Osteoblast (primary cell): ENCODE measurements at regions not wholly inside any gene's neighbourhood (a gene's known extent, or its start where the extent isn't known, plus 50 kb on each side); places are given as distances from the start of the nearest gene placed in this dataset.
"Not testable (repeated sequence)": the region's sequence is repeated elsewhere in the genome, so short reads cannot be mapped to it uniquely, and the experiment has no call there.

Experiments used
- DNase-seq: peaks from one replicate; pipeline ENCODE4 v3.0.0; 2011; ENCODE audit warnings: low spot score, mixed read lengths; ENCODE audit not compliant: insufficient read length; ENCODE audit errors: missing footprints
- H2AFZ ChIP-seq: 2 replicates; pipeline ENCODE4 v1.6.0; 2011; ENCODE audit warnings: mild to moderate bottlenecking, low read length
- H3K27ac ChIP-seq: 2 replicates; pipeline ENCODE4 v1.5.1; 2011; ENCODE audit warnings: mild to moderate bottlenecking, low read depth, low read length, moderate library complexity
- H3K27me3 ChIP-seq: 2 replicates; pipeline ENCODE4 v1.6.0; 2012; ENCODE audit warnings: mild to moderate bottlenecking, control low read depth, inconsistent platforms, low read length, moderate library complexity; ENCODE audit not compliant: insufficient read depth
- H3K36me3 ChIP-seq: 2 replicates; pipeline ENCODE4 v1.5.1; 2011; ENCODE audit warnings: mild to moderate bottlenecking, low read length, control low read depth, moderate library complexity; ENCODE audit not compliant: insufficient read depth
- H3K4me1 ChIP-seq: 2 replicates; pipeline ENCODE4 v1.5.1; 2011; ENCODE audit warnings: mild to moderate bottlenecking, low read length, control low read depth, moderate library complexity; ENCODE audit not compliant: insufficient read depth
- H3K4me2 ChIP-seq: 2 replicates; pipeline ENCODE4 v1.6.0; 2011; ENCODE audit warnings: mild to moderate bottlenecking, low read length; ENCODE audit not compliant: insufficient read depth
- H3K4me3 ChIP-seq: fragments of 200-600 bp; sonication (generic); 3 replicates; pipeline ENCODE4 v1.5.1; 2012; ENCODE audit warnings: mild to moderate bottlenecking, low read length, inconsistent platforms; ENCODE audit not compliant: insufficient read depth
- H3K79me2 ChIP-seq: 2 replicates; pipeline ENCODE4 v1.6.0; 2012; ENCODE audit warnings: mild to moderate bottlenecking, low read length, control low read depth, inconsistent platforms; ENCODE audit not compliant: insufficient read depth
- H3K9me3 ChIP-seq: 2 replicates; pipeline ENCODE4 v1.5.1; 2011; ENCODE audit warnings: low read depth, low read length, control low read depth
- H4K20me1 ChIP-seq: 2 replicates; pipeline ENCODE4 v1.6.0; 2012; ENCODE audit warnings: mild to moderate bottlenecking, low read length, control low read depth; ENCODE audit not compliant: insufficient read depth
- CTCF ChIP-seq: IDR thresholded peaks from 2 replicates; pipeline ENCODE4 v1.5.1; 2011; ENCODE audit warnings: mild to moderate bottlenecking, low read depth, low read length, moderate library complexity; ENCODE audit errors: extremely low read depth

- H3K79me2 ChIP-seq, DNase-seq, H3K4me1 ChIP-seq, H3K4me2 ChIP-seq, H3K27ac ChIP-seq, H2AFZ ChIP-seq, H4K20me1 ChIP-seq, H3K27me3 ChIP-seq, H3K9me3 ChIP-seq, H3K36me3 ChIP-seq, H3K4me3 ChIP-seq: not testable (repeated sequence)
Observed at GRCh38 chr1:144516172-144516571, 54.7 kb upstream of the NBPF15 start.

- H3K36me3 ChIP-seq, H3K4me3 ChIP-seq, H3K27me3 ChIP-seq, H3K4me1 ChIP-seq, H2AFZ ChIP-seq, H3K9me3 ChIP-seq, DNase-seq, H3K4me2 ChIP-seq, H4K20me1 ChIP-seq, H3K79me2 ChIP-seq, H3K27ac ChIP-seq: not testable (repeated sequence)
Observed at GRCh38 chr1:144516906-144517305, 55.4 kb upstream of the NBPF15 start.

GRCh38 chr1:144518439-144518838 lies 57.0 kb upstream of the NBPF15 start:
- H3K4me3 ChIP-seq, H2AFZ ChIP-seq, H3K36me3 ChIP-seq, H3K9me3 ChIP-seq, H3K4me2 ChIP-seq, H4K20me1 ChIP-seq, H3K79me2 ChIP-seq, DNase-seq, H3K4me1 ChIP-seq, H3K27me3 ChIP-seq, H3K27ac ChIP-seq: not testable (repeated sequence)

GRCh38 chr1:144519528-144520189 lies 58.2 kb upstream of the NBPF15 start:
- H3K4me2 ChIP-seq, H3K36me3 ChIP-seq, DNase-seq, H3K9me3 ChIP-seq, H3K27ac ChIP-seq, H2AFZ ChIP-seq, H3K4me3 ChIP-seq, H4K20me1 ChIP-seq, H3K27me3 ChIP-seq, H3K4me1 ChIP-seq, H3K79me2 ChIP-seq: not testable (repeated sequence)

- not testable (repeated sequence) for H3K79me2 ChIP-seq, H3K4me1 ChIP-seq, H2AFZ ChIP-seq, H3K36me3 ChIP-seq, H3K9me3 ChIP-seq, H4K20me1 ChIP-seq, H3K27me3 ChIP-seq, H3K27ac ChIP-seq
- peak; percentile 0 for DNase-seq
- Histone ChIP-seq H3K4me2 (peak overlapping the region; percentile 48), H3K4me3 (peak overlapping the region; percentile 54)
Observed at GRCh38 chr1:144523661-144524407, 62.4 kb upstream of the NBPF15 start.

GRCh38 chr1:144532156-144532607 lies 60.5 kb upstream of the PPIAL4F start:
- H2AFZ ChIP-seq, H3K79me2 ChIP-seq, H3K4me3 ChIP-seq, H3K36me3 ChIP-seq, DNase-seq, H3K9me3 ChIP-seq, H4K20me1 ChIP-seq, H3K27ac ChIP-seq, H3K4me1 ChIP-seq, H3K4me2 ChIP-seq, H3K27me3 ChIP-seq: not testable (repeated sequence)
- peak; percentile 27 for TF ChIP-seq CTCF

GRCh38 chr1:144533480-144533879 lies 59.2 kb upstream of the PPIAL4F start:
- H3K4me1 ChIP-seq, H3K79me2 ChIP-seq, H3K9me3 ChIP-seq, H4K20me1 ChIP-seq, H2AFZ ChIP-seq, H3K27ac ChIP-seq, H3K27me3 ChIP-seq, H3K4me3 ChIP-seq, H3K4me2 ChIP-seq, H3K36me3 ChIP-seq, DNase-seq: not testable (repeated sequence)

- H3K4me1 ChIP-seq, DNase-seq, H3K79me2 ChIP-seq, H2AFZ ChIP-seq, H3K9me3 ChIP-seq, H3K36me3 ChIP-seq, H3K27ac ChIP-seq, H3K4me3 ChIP-seq, H3K4me2 ChIP-seq, H3K27me3 ChIP-seq, H4K20me1 ChIP-seq: not testable (repeated sequence)
Observed at GRCh38 chr1:144534286-144534685, 58.4 kb upstream of the PPIAL4F start.
